Muscle layer of colon (tissue), 2 donors: ENCODE measurements at regions not wholly inside any gene's neighbourhood (a gene's known extent, or its start where the extent isn't known, plus 50 kb on each side); places are given as distances from the start of the nearest gene placed in this dataset.

Experiments
- H3K27ac ChIP-seq: one replicate; pipeline ENCODE4 v1.7.0; 2013; ENCODE audit warnings: low read depth, mild to moderate bottlenecking, low read length, moderate library complexity
- H3K27me3 ChIP-seq, 2 donors: one replicate each; pipeline ENCODE4 v1.7.0; 2013; ENCODE audit warnings: low read length in 2 of 2, mild to moderate bottlenecking in 2 of 2; ENCODE audit not compliant: insufficient read depth in 2 of 2, control insufficient read depth in 1 of 2
- H3K36me3 ChIP-seq: one replicate; pipeline ENCODE4 v1.7.0; 2013; ENCODE audit warnings: mild to moderate bottlenecking, low read length; ENCODE audit not compliant: insufficient read depth
- H3K4me1 ChIP-seq: one replicate; pipeline ENCODE4 v1.7.0; 2013; ENCODE audit warnings: mild to moderate bottlenecking, low read length; ENCODE audit not compliant: insufficient read depth
- H3K4me3 ChIP-seq, 2 donors: one replicate each; pipeline ENCODE4 v1.7.0; 2013; ENCODE audit warnings: low read length in 2 of 2, low read depth in 1 of 2, mild to moderate bottlenecking in 1 of 2, moderate library complexity in 1 of 2
- H3K9ac ChIP-seq: one replicate; pipeline ENCODE4 v1.7.0; 2013; ENCODE audit warnings: low read length
- H3K9me3 ChIP-seq: one replicate; pipeline ENCODE4 v1.7.0; 2013; ENCODE audit warnings: mild to moderate bottlenecking, low read length
- donor health status: abdominal sarcoma.
- donor health status: Adenocarcinoma of cecum.

- H3K4me1 ChIP-seq: no peaks in the 10 kb centered on the region
- no peaks in the 10 kb centered on the region for H3K27me3 ChIP-seq
- H3K27ac ChIP-seq: no peak overlapping the region
- no peaks in the 10 kb centered on the region for H3K36me3 ChIP-seq
- H3K9me3 ChIP-seq: no peaks in the 10 kb centered on the region
- no peak overlapping the region for H3K4me3 ChIP-seq
- no peak overlapping the region for H3K9ac ChIP-seq
Observed at GRCh38 chr15:35755237-35755802, 209.4 kb upstream of the DPH6 start.

GRCh38 chr15:35756623-35757022 lies 210.7 kb upstream of the DPH6 start:
- Histone ChIP-seq H3K9me3 (no peaks in the 10 kb centered on the region), H3K36me3 (no peaks in the 10 kb centered on the region), H3K9ac (no peak overlapping the region), H3K4me1 (no peaks in the 10 kb centered on the region), H3K4me3 (no peak overlapping the region), H3K27ac (no peak overlapping the region), H3K27me3 (no peaks in the 10 kb centered on the region)

- H3K9ac ChIP-seq: no peak overlapping the region
- no peaks in the 10 kb centered on the region for H3K9me3 ChIP-seq
- no peak overlapping the region for H3K4me3 ChIP-seq
- H3K27ac ChIP-seq: no peak overlapping the region
- H3K27me3 ChIP-seq: no peaks in the 10 kb centered on the region
- no peaks in the 10 kb centered on the region for H3K4me1 ChIP-seq
- H3K36me3 ChIP-seq: no peaks in the 10 kb centered on the region
Observed at GRCh38 chr15:35757361-35757760, 211.4 kb upstream of the DPH6 start.

GRCh38 chr15:35757765-35758164 lies 211.8 kb upstream of the DPH6 start:
- H3K9ac ChIP-seq: no peak overlapping the region
- H3K4me1 ChIP-seq: no peaks in the 10 kb centered on the region
- H3K36me3 ChIP-seq: no peaks in the 10 kb centered on the region
- no peaks in the 10 kb centered on the region for H3K9me3 ChIP-seq
- H3K4me3 ChIP-seq: no peak overlapping the region
- H3K27ac ChIP-seq: no peak overlapping the region
- no peaks in the 10 kb centered on the region for H3K27me3 ChIP-seq

- Histone ChIP-seq H3K4me1 (no peaks in the 10 kb centered on the region), H3K9me3 (no peaks in the 10 kb centered on the region), H3K27ac (no peak overlapping the region), H3K27me3 (no peaks in the 10 kb centered on the region), H3K9ac (no peak overlapping the region), H3K4me3 (no peak overlapping the region), H3K36me3 (no peaks in the 10 kb centered on the region)
Observed at GRCh38 chr15:35764661-35765519, 218.9 kb upstream of the DPH6 start.

- no peaks in the 10 kb centered on the region for H3K4me1 ChIP-seq
- H3K4me3 ChIP-seq: no peak overlapping the region
- no peaks in the 10 kb centered on the region for H3K36me3 ChIP-seq
- H3K9me3 ChIP-seq: no peaks in the 10 kb centered on the region
- H3K9ac ChIP-seq: no peak overlapping the region
- no peak overlapping the region for H3K27ac ChIP-seq
- no peaks in the 10 kb centered on the region for H3K27me3 ChIP-seq
Observed at GRCh38 chr15:35768949-35769348, 223.0 kb upstream of the DPH6 start.

- Histone ChIP-seq H3K4me1 (no peaks in the 10 kb centered on the region), H3K36me3 (no peaks in the 10 kb centered on the region)
Observed at GRCh38 chr15:35769656-35770055, 223.7 kb upstream of the DPH6 start.

GRCh38 chr15:35771746-35772442 lies 225.9 kb upstream of the DPH6 start:
- Histone ChIP-seq H3K4me1 (no peaks in the 10 kb centered on the region), H3K9me3 (no peaks in the 10 kb centered on the region), H3K4me3 (no peak overlapping the region), H3K27me3 (no peaks in the 10 kb centered on the region), H3K27ac (no peak overlapping the region), H3K9ac (no peak overlapping the region), H3K36me3 (no peaks in the 10 kb centered on the region)

More at GRCh38 chr15:35769656-35770055, 223.7 kb upstream of the DPH6 start:
- H3K4me3 ChIP-seq: no peak overlapping the region
- no peak overlapping the region for H3K27ac ChIP-seq
- H3K27me3 ChIP-seq: no peaks in the 10 kb centered on the region
- no peaks in the 10 kb centered on the region for H3K9me3 ChIP-seq
- no peak overlapping the region for H3K9ac ChIP-seq

GRCh38 chr15:35774653-35775052 lies 228.7 kb upstream of the DPH6 start:
- Histone ChIP-seq H3K36me3 (no peaks in the 10 kb centered on the region), H3K4me1 (no peaks in the 10 kb centered on the region), H3K9ac (no peak overlapping the region), H3K9me3 (no peaks in the 10 kb centered on the region), H3K27ac (no peak overlapping the region), H3K4me3 (no peak overlapping the region), H3K27me3 (no peaks in the 10 kb centered on the region)

- no peaks in the 10 kb centered on the region for H3K36me3 ChIP-seq
- no peaks in the 10 kb centered on the region for H3K9me3 ChIP-seq
- H3K4me1 ChIP-seq: no peaks in the 10 kb centered on the region
- no peak overlapping the region for H3K27ac ChIP-seq
- no peaks in the 10 kb centered on the region for H3K27me3 ChIP-seq
- H3K4me3 ChIP-seq: no peak overlapping the region
- H3K9ac ChIP-seq: no peak overlapping the region
Observed at GRCh38 chr15:35775471-35775870, 229.5 kb upstream of the DPH6 start.

GRCh38 chr15:35777061-35777460 lies 231.1 kb upstream of the DPH6 start:
- Histone ChIP-seq H3K4me1 (no peaks in the 10 kb centered on the region), H3K36me3 (no peaks in the 10 kb centered on the region), H3K9me3 (no peaks in the 10 kb centered on the region), H3K27me3 (no peaks in the 10 kb centered on the region), H3K27ac (no peak overlapping the region), H3K4me3 (no peak overlapping the region), H3K9ac (no peak overlapping the region)
